Stimulated activated naive CD8-positive, alpha-beta T cell treated with anti-CD3 and anti-CD28 coated beads, Interleukin-15, amount 100 ng/mL, for 72 hours (primary cell): ENCODE measurements at regions not wholly inside any gene's neighbourhood (a gene's known extent, or its start where the extent isn't known, plus 50 kb on each side); places are given as distances from the start of the nearest gene placed in this dataset.
"Not testable (repeated sequence)": the region's sequence is repeated elsewhere in the genome, so short reads cannot be mapped to it uniquely, and the experiment has no call there.

ENCODE experiments used
- ATAC-seq: fragments of 150-1000 bp; cut with Tn5 transposase; 2 replicates; pipeline ENCODE4 v1.10.0; 2021; ENCODE audit warnings: mild to moderate bottlenecking, moderate library complexity
- DNase-seq, 2 donors: peaks; one replicate each; pipeline ENCODE4 v3.0.0; 2021 to 2022
- H3K27ac Mint-ChIP-seq, 2 donors: one replicate each; pipeline ENCODE4 v1.8.0; 2022; ENCODE audit warnings: mild to moderate bottlenecking in 2 of 2, mixed read lengths in 2 of 2, moderate library complexity in 2 of 2
- H3K27me3 Mint-ChIP-seq: one replicate; pipeline ENCODE4 v1.8.0; 2022; ENCODE audit warnings: mixed read lengths
- H3K4me1 Mint-ChIP-seq: one replicate; pipeline ENCODE4 v1.8.0; 2022; ENCODE audit warnings: mild to moderate bottlenecking, mixed read lengths
- H3K4me3 Mint-ChIP-seq, 2 donors: one replicate each; pipeline ENCODE4 v1.8.0; 2022; ENCODE audit warnings: mild to moderate bottlenecking in 2 of 2, mixed read lengths in 2 of 2, moderate library complexity in 1 of 2
- H3K9me3 Mint-ChIP-seq, 2 donors: one replicate each; pipeline ENCODE4 v1.8.0; 2022; ENCODE audit warnings: mixed read lengths in 2 of 2

- Mint-ChIP-seq H3K27ac (no peak overlapping the region), H3K9me3 (no peaks in the 10 kb centered on the region), H3K27me3 (no peaks in the 10 kb centered on the region), H3K4me1 (no peaks in the 10 kb centered on the region), H3K4me3 (no peak overlapping the region)
- DNase-seq (no peak), ATAC-seq (no peak)
These were observed 150.1 kb downstream of the MEX3B start for GRCh38 chr15:81895723-81896122.

GRCh38 chr15:81894061-81894460 is 151.8 kb downstream of the MEX3B start:
- no peak overlapping the region for H3K27ac Mint-ChIP-seq
- H3K27me3 Mint-ChIP-seq = no peaks in the 10 kb centered on the region
- no peak overlapping the region for H3K4me3 Mint-ChIP-seq
- no peaks in the 10 kb centered on the region for H3K9me3 Mint-ChIP-seq
- no peak for ATAC-seq
- DNase-seq = no peak
- H3K4me1 Mint-ChIP-seq = no peaks in the 10 kb centered on the region

GRCh38 chr15:81893182-81893835 is 152.5 kb downstream of the MEX3B start:
- ATAC-seq = no peak
- Mint-ChIP-seq H3K9me3 (no peaks in the 10 kb centered on the region), H3K27me3 (no peaks in the 10 kb centered on the region), H3K4me3 (no peak overlapping the region), H3K27ac (no peak overlapping the region), H3K4me1 (no peaks in the 10 kb centered on the region)
- DNase-seq = no peak

GRCh38 chr15:81890496-81890895 is 155.3 kb downstream of the MEX3B start:
- DNase-seq = no peak

GRCh38 chr15:81889485-81889881 is 156.3 kb downstream of the MEX3B start:
- Mint-ChIP-seq H3K4me1 (no peaks in the 10 kb centered on the region), H3K27ac (no peak overlapping the region), H3K27me3 (no peaks in the 10 kb centered on the region), H3K4me3 (no peak overlapping the region), H3K9me3 (no peaks in the 10 kb centered on the region)
- DNase-seq (no peak), ATAC-seq (no peak)

More at GRCh38 chr15:81890496-81890895, 155.3 kb downstream of the MEX3B start:
- H3K9me3 Mint-ChIP-seq = no peaks in the 10 kb centered on the region
- no peaks in the 10 kb centered on the region for H3K4me1 Mint-ChIP-seq
- H3K27ac Mint-ChIP-seq = no peak overlapping the region
- H3K4me3 Mint-ChIP-seq = no peak overlapping the region
- ATAC-seq = no peak
- H3K27me3 Mint-ChIP-seq = no peaks in the 10 kb centered on the region

- no peak overlapping the region for H3K4me3 Mint-ChIP-seq
- ATAC-seq = no peak
- no peaks in the 10 kb centered on the region for H3K4me1 Mint-ChIP-seq
- no peak overlapping the region for H3K27ac Mint-ChIP-seq
- no peak for DNase-seq
- no peaks in the 10 kb centered on the region for H3K9me3 Mint-ChIP-seq
- H3K27me3 Mint-ChIP-seq = no peaks in the 10 kb centered on the region
These were observed 156.9 kb downstream of the MEX3B start for GRCh38 chr15:81888748-81889484.

GRCh38 chr15:81887912-81888311 is 157.9 kb downstream of the MEX3B start:
- no peak for ATAC-seq
- DNase-seq = no peak
- H3K4me1 Mint-ChIP-seq = no peaks in the 10 kb centered on the region
- no peaks in the 10 kb centered on the region for H3K9me3 Mint-ChIP-seq
- no peaks in the 10 kb centered on the region for H3K27me3 Mint-ChIP-seq
- no peak overlapping the region for H3K27ac Mint-ChIP-seq
- H3K4me3 Mint-ChIP-seq = no peak overlapping the region

- H3K4me3 Mint-ChIP-seq, ATAC-seq, DNase-seq, H3K4me1 Mint-ChIP-seq, H3K27me3 Mint-ChIP-seq, H3K9me3 Mint-ChIP-seq, H3K27ac Mint-ChIP-seq: not testable (repeated sequence)
These were observed 158.6 kb downstream of the MEX3B start for GRCh38 chr15:81887188-81887587.

DNA sequence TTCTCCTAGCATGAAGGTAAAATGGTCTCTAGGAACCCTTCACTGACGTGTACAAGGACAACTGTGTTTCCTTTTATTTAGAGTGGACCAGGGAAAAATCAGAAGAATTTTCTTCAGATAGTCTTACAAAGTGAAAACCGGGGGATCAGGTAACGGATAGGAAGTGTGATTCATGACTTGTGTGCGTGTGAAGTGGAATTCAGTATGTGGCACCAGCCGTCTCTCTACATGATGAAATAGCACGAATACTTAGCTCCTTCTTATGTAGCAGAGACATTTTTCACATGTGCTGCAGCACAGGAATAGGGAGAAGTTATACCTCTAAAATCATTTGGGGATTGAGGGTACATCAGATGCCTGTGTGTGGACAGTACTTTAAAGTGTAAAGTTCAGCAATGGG is 159.2 kb downstream of the MEX3B start:
- no peak overlapping the region for H3K4me3 Mint-ChIP-seq
- H3K27me3 Mint-ChIP-seq = no peaks in the 10 kb centered on the region
- H3K9me3 Mint-ChIP-seq = no peaks in the 10 kb centered on the region
- H3K27ac Mint-ChIP-seq = no peak overlapping the region
- DNase-seq = no peak
- no peaks in the 10 kb centered on the region for H3K4me1 Mint-ChIP-seq
- no peak for ATAC-seq

DNA sequence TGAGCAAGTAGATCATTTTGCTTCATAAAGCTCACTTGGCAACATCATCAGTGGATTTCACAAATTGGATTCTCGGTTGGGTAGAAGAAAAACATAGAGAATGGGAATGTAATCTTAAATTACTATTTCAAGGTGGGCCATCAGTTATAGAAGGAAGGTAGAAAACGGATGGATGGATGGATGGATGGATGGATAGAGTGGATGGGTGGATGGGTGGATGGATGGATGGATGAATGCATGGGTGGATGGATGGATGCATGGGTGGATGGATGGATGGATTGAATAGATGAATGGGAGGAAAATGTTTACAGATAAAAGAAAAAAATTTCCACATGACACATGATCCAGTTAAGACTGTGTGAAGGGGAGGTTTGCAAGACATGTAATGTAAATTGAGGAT is 159.7 kb downstream of the MEX3B start:
- Mint-ChIP-seq H3K27me3 (no peaks in the 10 kb centered on the region), H3K4me3 (no peak overlapping the region), H3K4me1 (no peaks in the 10 kb centered on the region), H3K27ac (no peak overlapping the region), H3K9me3 (no peaks in the 10 kb centered on the region)
- no peak for ATAC-seq
- no peak for DNase-seq

DNA sequence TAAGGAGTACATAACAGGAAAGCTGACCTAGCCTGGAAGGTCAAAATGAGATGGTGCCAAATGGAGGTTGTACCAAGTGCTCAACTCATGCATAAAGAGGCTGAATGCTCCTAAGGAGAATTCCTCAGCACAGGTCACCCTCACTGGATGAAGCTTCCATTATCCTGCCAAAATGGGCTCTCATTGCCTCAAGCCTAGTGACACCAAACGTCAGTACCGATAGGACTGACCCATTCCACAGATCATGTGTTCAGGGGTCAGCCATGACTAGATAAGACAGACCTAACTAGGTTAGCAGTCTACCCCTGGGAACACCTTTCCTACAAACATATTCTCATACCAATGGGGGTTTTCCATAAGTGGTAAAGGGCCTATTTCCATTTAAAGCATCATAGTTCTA is 160.7 kb downstream of the MEX3B start:
- Mint-ChIP-seq H3K9me3 (no peaks in the 10 kb centered on the region), H3K4me3 (no peak overlapping the region), H3K27me3 (no peaks in the 10 kb centered on the region), H3K27ac (no peak overlapping the region), H3K4me1 (no peaks in the 10 kb centered on the region)
- no peak for ATAC-seq
- DNase-seq = no peak

DNA sequence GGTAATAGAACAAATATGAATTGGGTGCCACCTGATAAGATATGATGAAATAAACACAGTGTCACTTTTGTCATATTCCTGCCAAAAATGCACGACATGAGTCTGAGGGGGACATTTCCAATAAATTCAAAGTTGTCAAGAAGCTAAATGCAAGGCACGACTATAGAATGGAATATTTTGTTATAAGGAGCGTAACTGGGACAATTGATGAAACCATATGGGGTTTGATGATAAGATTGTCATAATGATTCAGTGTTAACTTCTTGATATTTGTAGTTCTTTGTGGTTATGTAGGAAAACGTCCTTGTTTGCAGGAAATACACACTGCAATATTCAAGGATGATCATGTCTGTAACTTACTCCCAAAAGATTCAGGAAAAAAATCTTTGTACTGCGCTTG is 163.3 kb downstream of the MEX3B start:
- Mint-ChIP-seq H3K9me3 (no peaks in the 10 kb centered on the region), H3K27ac (no peak overlapping the region), H3K27me3 (no peaks in the 10 kb centered on the region), H3K4me3 (no peak overlapping the region), H3K4me1 (no peaks in the 10 kb centered on the region)
- ATAC-seq (no peak), DNase-seq (no peak)

DNA sequence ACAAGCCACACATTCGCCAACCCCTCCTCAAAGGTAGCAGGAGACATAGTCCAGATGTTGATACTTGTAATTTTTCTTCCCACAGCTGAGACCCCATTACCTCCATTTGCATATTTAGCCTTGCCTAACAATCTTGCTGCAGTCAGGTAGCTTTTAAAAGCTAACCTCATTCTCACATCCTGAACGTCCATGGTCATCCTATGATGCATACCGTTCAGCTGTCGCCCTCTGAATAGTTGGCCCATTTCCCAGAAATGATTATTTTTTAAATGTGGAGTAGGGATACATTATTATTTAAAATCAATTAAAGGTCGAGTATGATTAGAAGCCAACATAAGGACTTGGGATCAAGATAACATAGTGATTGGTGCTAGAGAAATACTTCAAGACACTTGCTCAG is 165.0 kb downstream of the MEX3B start:
- Mint-ChIP-seq H3K27me3 (no peaks in the 10 kb centered on the region), H3K9me3 (no peaks in the 10 kb centered on the region), H3K27ac (no peak overlapping the region), H3K4me1 (no peaks in the 10 kb centered on the region), H3K4me3 (no peak overlapping the region)
- ATAC-seq (no peak), DNase-seq (no peak)

- no peaks in the 10 kb centered on the region for H3K27me3 Mint-ChIP-seq
- no peak for DNase-seq
- no peak overlapping the region for H3K27ac Mint-ChIP-seq
- H3K4me3 Mint-ChIP-seq = no peak overlapping the region
- no peak for ATAC-seq
- no peaks in the 10 kb centered on the region for H3K4me1 Mint-ChIP-seq
- no peaks in the 10 kb centered on the region for H3K9me3 Mint-ChIP-seq
These were observed 165.5 kb downstream of the MEX3B start for GRCh38 chr15:81880314-81880713.

GRCh38 chr15:81875717-81876116 is 170.1 kb downstream of the MEX3B start:
- H3K4me3 Mint-ChIP-seq, H3K4me1 Mint-ChIP-seq, H3K27me3 Mint-ChIP-seq, H3K9me3 Mint-ChIP-seq, ATAC-seq, DNase-seq, H3K27ac Mint-ChIP-seq: not testable (repeated sequence)

DNA sequence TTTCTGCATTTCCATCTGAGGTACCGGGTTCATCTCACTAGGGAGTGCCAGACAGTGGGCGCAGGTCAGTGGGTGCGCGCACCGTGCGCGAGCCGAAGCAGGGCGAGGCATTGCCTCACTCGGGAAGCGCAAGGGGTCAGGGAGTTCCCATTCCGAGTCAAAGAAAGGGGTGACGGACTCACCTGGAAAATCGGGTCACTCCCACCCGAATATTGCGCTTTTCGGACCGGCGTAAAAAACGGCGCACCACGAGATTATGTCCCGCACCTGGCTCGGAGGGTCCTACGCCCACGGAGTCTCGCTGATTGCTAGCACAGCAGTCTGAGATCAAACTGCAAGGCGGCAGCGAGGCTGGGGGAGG is 175.1 kb downstream of the MEX3B start:
- DNase-seq, H3K4me1 Mint-ChIP-seq: not testable (repeated sequence)

More for the DNA sequence above, 175.1 kb downstream of the MEX3B start:
- H3K9me3 Mint-ChIP-seq, ATAC-seq, H3K27ac Mint-ChIP-seq, H3K27me3 Mint-ChIP-seq: not testable (repeated sequence)
- peak overlapping the region in 1 of 2 donors; percentile 68 for H3K4me3 Mint-ChIP-seq
